Eye (tissue), 1 donor: ENCODE measurements at regions not wholly inside any gene's neighbourhood (a gene's known extent, or its start where the extent isn't known, plus 50 kb on each side); places are given as distances from the start of the nearest gene placed in this dataset.

ENCODE experiments used
- DNase-seq: peaks from one replicate; pipeline ENCODE4 v3.0.0-alpha.2; 2015

GRCh38 chr12:125276567-125276966, 211.3 kb downstream of the AACS start:
- peak; percentile 39 for DNase-seq

- DNase-seq = no peak
Measured at GRCh38 chr12:125280482-125281377, 215.5 kb downstream of the AACS start.

- peak; percentile 4 for DNase-seq
Measured at GRCh38 chr12:125282921-125283320, 217.7 kb downstream of the AACS start.

GRCh38 chr12:125283521-125283920, 218.3 kb downstream of the AACS start:
- DNase-seq = no peak

GRCh38 chr12:125284087-125284486, 218.9 kb downstream of the AACS start:
- no peak for DNase-seq

GRCh38 chr12:125284945-125285685, 219.9 kb downstream of the AACS start:
- DNase-seq = no peak

- no peak for DNase-seq
Measured at GRCh38 chr12:125286005-125286727, 220.9 kb downstream of the AACS start.

GRCh38 chr12:125287155-125287847, 222.1 kb downstream of the AACS start:
- DNase-seq = no peak

- no peak for DNase-seq
Measured at GRCh38 chr12:125288931-125289928, 224.0 kb downstream of the AACS start.

GRCh38 chr12:125289970-125290369, 224.7 kb downstream of the AACS start:
- DNase-seq = no peak

- no peak for DNase-seq
Measured at GRCh38 chr12:125292700-125293099, 227.5 kb downstream of the AACS start.

- DNase-seq = no peak
Measured at GRCh38 chr12:125295550-125295949, 230.3 kb downstream of the AACS start.

- DNase-seq = peak; percentile 11
Measured at GRCh38 chr12:125296701-125297100, 231.5 kb downstream of the AACS start.

- DNase-seq = no peak
Measured at GRCh38 chr12:125299840-125300239, 234.6 kb downstream of the AACS start.

- DNase-seq = no peak
Measured at GRCh38 chr12:125300249-125300648, 235.0 kb downstream of the AACS start.

- DNase-seq = no peak
Measured at GRCh38 chr12:125303337-125303736, 238.1 kb downstream of the AACS start.

GRCh38 chr12:125304029-125304428, 238.8 kb downstream of the AACS start:
- no peak for DNase-seq

GRCh38 chr12:125305231-125305630, 240.0 kb downstream of the AACS start:
- no peak for DNase-seq

GRCh38 chr12:125310461-125310860, 245.2 kb downstream of the AACS start:
- DNase-seq = no peak

- DNase-seq = no peak
Measured at GRCh38 chr12:125311050-125311449, 245.8 kb downstream of the AACS start.

GRCh38 chr12:125312471-125312870, 247.2 kb downstream of the AACS start:
- DNase-seq = no peak
